Nephron progenitor cell (in vitro differentiated cells): ENCODE measurements at regions not wholly inside any gene's neighbourhood (a gene's known extent, or its start where the extent isn't known, plus 50 kb on each side); places are given as distances from the start of the nearest gene placed in this dataset.

ENCODE experiments used
- DNase-seq: peaks from one replicate; pipeline ENCODE4 v3.0.0; 2021
- H3K27ac Mint-ChIP-seq: 2 replicates; pipeline ENCODE4 v1.8.0; 2021; ENCODE audit warnings: mild to moderate bottlenecking, moderate library complexity, mixed read lengths
- H3K27me3 Mint-ChIP-seq: 2 replicates; pipeline ENCODE4 v1.8.0; 2021; ENCODE audit warnings: mild to moderate bottlenecking, low read depth, mixed read lengths; ENCODE audit not compliant: poor library complexity
- H3K36me3 Mint-ChIP-seq: 2 replicates; pipeline ENCODE4 v1.8.0; 2021; ENCODE audit warnings: low read depth, mixed read lengths
- H3K4me1 Mint-ChIP-seq: 2 replicates; pipeline ENCODE4 v1.8.0; 2021; ENCODE audit warnings: mixed read lengths
- H3K4me3 Mint-ChIP-seq: 2 replicates; pipeline ENCODE4 v1.8.0; 2021; ENCODE audit warnings: mild to moderate bottlenecking, moderate library complexity, mixed read lengths
- H3K9me3 Mint-ChIP-seq: 2 replicates; pipeline ENCODE4 v1.8.0; 2021; ENCODE audit warnings: mild to moderate bottlenecking, moderate library complexity, mixed read lengths
- CTCF ChIP-seq: fragments of 200-600 bp; sonication (generic); IDR thresholded peaks from 2 replicates; pipeline ENCODE4 v1.5.0; 2021; ENCODE audit warnings: antibody characterized with exemption

- H3K27me3 Mint-ChIP-seq: no peaks in the 10 kb centered on the region
- no peaks in the 10 kb centered on the region for H3K4me1 Mint-ChIP-seq
- H3K9me3 Mint-ChIP-seq: no peaks in the 10 kb centered on the region
- no peak for TF ChIP-seq CTCF
- H3K27ac Mint-ChIP-seq: no peak overlapping the region
- no peaks in the 10 kb centered on the region for H3K36me3 Mint-ChIP-seq
- H3K4me3 Mint-ChIP-seq: no peak overlapping the region
- DNase-seq: no peak
These were observed 222.3 kb upstream of the ZWINT start for GRCh38 chr10:56583316-56583715.

GRCh38 chr10:56567580-56567979 is 206.5 kb upstream of the ZWINT start:
- no peak for TF ChIP-seq CTCF
- no peak overlapping the region for H3K27ac Mint-ChIP-seq
- H3K9me3 Mint-ChIP-seq: peaks cover 33% of the 10 kb centered on the region
- no peak for DNase-seq
- H3K4me3 Mint-ChIP-seq: no peak overlapping the region
- H3K27me3 Mint-ChIP-seq: no peaks in the 10 kb centered on the region
- H3K36me3 Mint-ChIP-seq: peaks cover 7% of the 10 kb centered on the region
- no peaks in the 10 kb centered on the region for H3K4me1 Mint-ChIP-seq

GRCh38 chr10:56561336-56561735 is 200.3 kb upstream of the ZWINT start:
- Mint-ChIP-seq H3K4me3 (no peak overlapping the region), H3K27me3 (no peaks in the 10 kb centered on the region), H3K9me3 (no peaks in the 10 kb centered on the region), H3K27ac (no peak overlapping the region), H3K4me1 (no peaks in the 10 kb centered on the region), H3K36me3 (no peaks in the 10 kb centered on the region)
- no peak for TF ChIP-seq CTCF
- no peak for DNase-seq

- no peak for TF ChIP-seq CTCF
- Mint-ChIP-seq H3K4me3 (no peak overlapping the region), H3K27me3 (no peaks in the 10 kb centered on the region), H3K4me1 (no peaks in the 10 kb centered on the region), H3K9me3 (peaks cover 6% of the 10 kb centered on the region), H3K36me3 (no peaks in the 10 kb centered on the region), H3K27ac (no peak overlapping the region)
- no peak for DNase-seq
These were observed 190.0 kb upstream of the ZWINT start for GRCh38 chr10:56551037-56551436.

- H3K36me3 Mint-ChIP-seq: no peaks in the 10 kb centered on the region
- TF ChIP-seq CTCF: no peak
- H3K27ac Mint-ChIP-seq: no peak overlapping the region
- no peaks in the 10 kb centered on the region for H3K4me1 Mint-ChIP-seq
- H3K4me3 Mint-ChIP-seq: no peak overlapping the region
- no peaks in the 10 kb centered on the region for H3K9me3 Mint-ChIP-seq
- no peak for DNase-seq
- no peaks in the 10 kb centered on the region for H3K27me3 Mint-ChIP-seq
These were observed 186.1 kb upstream of the ZWINT start for GRCh38 chr10:56547163-56547562.

- DNase-seq: no peak
These were observed 176.9 kb upstream of the ZWINT start for GRCh38 chr10:56537984-56538383.

More at GRCh38 chr10:56537984-56538383, 176.9 kb upstream of the ZWINT start:
- Mint-ChIP-seq H3K27ac (peak overlapping the region; percentile 39), H3K36me3 (no peaks in the 10 kb centered on the region), H3K4me1 (peaks cover 5% of the 10 kb centered on the region), H3K27me3 (no peaks in the 10 kb centered on the region), H3K4me3 (no peak overlapping the region), H3K9me3 (no peaks in the 10 kb centered on the region)
- TF ChIP-seq CTCF: no peak
